Inferior parietal cortex (tissue), 1 donor: ENCODE measurements at regions not wholly inside any gene's neighbourhood (a gene's known extent, or its start where the extent isn't known, plus 50 kb on each side); places are given as distances from the start of the nearest gene placed in this dataset.

Experiments
- DNase-seq: peaks from one replicate; pipeline ENCODE4 v3.0.0-alpha.2; 2016; ENCODE audit errors: extremely low spot score

GRCh38 chr6:138550346-138550767 is 51.1 kb upstream of the NHSL1 start:
- DNase-seq, result no peak

GRCh38 chr6:138554146-138554545 is 54.9 kb upstream of the NHSL1 start:
- no peak for DNase-seq

- no peak for DNase-seq
Measured at GRCh38 chr6:138555421-138555988, 56.2 kb upstream of the NHSL1 start.

- no peak for DNase-seq
Measured at GRCh38 chr6:138557147-138557546, 57.9 kb upstream of the NHSL1 start.

- no peak for DNase-seq
Measured at GRCh38 chr6:138559143-138559542, 59.8 kb upstream of the NHSL1 start.

GRCh38 chr6:138560130-138560860 is 61.0 kb upstream of the NHSL1 start:
- DNase-seq, result no peak

GRCh38 chr6:138562691-138563090 is 63.4 kb upstream of the NHSL1 start:
- DNase-seq, result no peak

GRCh38 chr6:138563231-138563630 is 63.9 kb upstream of the NHSL1 start:
- no peak for DNase-seq

GRCh38 chr6:138563650-138564049 is 64.4 kb upstream of the NHSL1 start:
- no peak for DNase-seq

- DNase-seq, result no peak
Measured at GRCh38 chr6:138564170-138564721, 65.0 kb upstream of the NHSL1 start.

- no peak for DNase-seq
Measured at GRCh38 chr6:138567052-138567451, 67.8 kb upstream of the NHSL1 start.

- DNase-seq, result no peak
Measured at GRCh38 chr6:138568997-138569396, 69.7 kb upstream of the NHSL1 start.

- DNase-seq, result no peak
Measured at GRCh38 chr6:138569554-138569953, 70.3 kb upstream of the NHSL1 start.

GRCh38 chr6:138569970-138570724 is 70.9 kb upstream of the NHSL1 start:
- no peak for DNase-seq

- DNase-seq, result no peak
Measured at GRCh38 chr6:138570725-138571029, 71.4 kb upstream of the NHSL1 start.

- DNase-seq, result no peak
Measured at GRCh38 chr6:138571181-138571580, 71.9 kb upstream of the NHSL1 start.

GRCh38 chr6:138571585-138572166 is 72.4 kb upstream of the NHSL1 start:
- DNase-seq, result no peak

- no peak for DNase-seq
Measured at GRCh38 chr6:138572167-138572875, 73.0 kb upstream of the NHSL1 start.

GRCh38 chr6:138572885-138573284 is 73.6 kb upstream of the NHSL1 start:
- no peak for DNase-seq

GRCh38 chr6:138575257-138575656 is 76.0 kb upstream of the NHSL1 start:
- DNase-seq, result no peak

- DNase-seq, result no peak
Measured at GRCh38 chr6:138576313-138576712, 77.0 kb upstream of the NHSL1 start.
